Parathyroid adenoma (tissue), 2 donors: ENCODE measurements at regions not wholly inside any gene's neighbourhood (a gene's known extent, or its start where the extent isn't known, plus 50 kb on each side); places are given as distances from the start of the nearest gene placed in this dataset.

Experiments
- H2AFZ ChIP-seq: fragments of 300-600 bp; sonication (generic); one replicate; pipeline ENCODE4 v1.7.0; 2017; ENCODE audit warnings: antibody characterized with exemption, mild to moderate bottlenecking
- H3K27ac ChIP-seq: fragments of 300-600 bp; sonication (generic); one replicate; pipeline ENCODE4 v1.7.0; 2017
- H3K27me3 ChIP-seq: fragments of 300-600 bp; sonication (generic); one replicate; pipeline ENCODE4 v1.7.0; 2017; ENCODE audit warnings: low read length; ENCODE audit not compliant: control insufficient read depth, insufficient read depth
- H3K36me3 ChIP-seq: fragments of 300-600 bp; sonication (generic); one replicate; pipeline ENCODE4 v1.7.0; 2017; ENCODE audit warnings: low read length; ENCODE audit not compliant: control insufficient read depth, insufficient read depth
- H3K4me1 ChIP-seq: fragments of 300-600 bp; sonication (generic); one replicate; pipeline ENCODE4 v1.7.0; 2017; ENCODE audit warnings: control low read depth
- H3K4me2 ChIP-seq: fragments of 300-600 bp; sonication (generic); one replicate; pipeline ENCODE4 v1.7.0; 2017; ENCODE audit warnings: low read length
- H3K4me3 ChIP-seq: fragments of 300-600 bp; sonication (generic); one replicate; pipeline ENCODE4 v1.7.0; 2017; ENCODE audit warnings: low read depth, low read length
- H3K79me2 ChIP-seq: fragments of 300-600 bp; sonication (generic); one replicate; pipeline ENCODE4 v1.7.0; 2017; ENCODE audit warnings: control low read depth
- H3K9ac ChIP-seq: fragments of 300-600 bp; sonication (generic); one replicate; pipeline ENCODE4 v1.7.0; 2017; ENCODE audit warnings: mild to moderate bottlenecking
- H3K9me3 ChIP-seq: fragments of 300-600 bp; sonication (generic); one replicate; pipeline ENCODE4 v1.7.0; 2017; ENCODE audit warnings: low read length; ENCODE audit not compliant: control insufficient read depth
- CTCF ChIP-seq: fragments of 300-600 bp; sonication (generic); IDR thresholded peaks from one replicate; pipeline ENCODE4 v1.7.0; 2017; ENCODE audit warnings: antibody characterized with exemption, mild to moderate bottlenecking
- donor health status: primary hyperparathyroidism.

GRCh38 chr6:23267651-23268050, 698.3 kb downstream of the HDGFL1 start:
- Histone ChIP-seq H3K79me2 (no peaks in the 10 kb centered on the region), H3K9ac (no peak overlapping the region), H3K4me2 (no peak overlapping the region), H3K9me3 (no peaks in the 10 kb centered on the region), H3K27me3 (no peaks in the 10 kb centered on the region), H2AFZ (no peak overlapping the region), H3K27ac (no peak overlapping the region), H3K4me1 (no peaks in the 10 kb centered on the region), H3K36me3 (no peaks in the 10 kb centered on the region), H3K4me3 (no peak overlapping the region)
- no peak for TF ChIP-seq CTCF

DNA sequence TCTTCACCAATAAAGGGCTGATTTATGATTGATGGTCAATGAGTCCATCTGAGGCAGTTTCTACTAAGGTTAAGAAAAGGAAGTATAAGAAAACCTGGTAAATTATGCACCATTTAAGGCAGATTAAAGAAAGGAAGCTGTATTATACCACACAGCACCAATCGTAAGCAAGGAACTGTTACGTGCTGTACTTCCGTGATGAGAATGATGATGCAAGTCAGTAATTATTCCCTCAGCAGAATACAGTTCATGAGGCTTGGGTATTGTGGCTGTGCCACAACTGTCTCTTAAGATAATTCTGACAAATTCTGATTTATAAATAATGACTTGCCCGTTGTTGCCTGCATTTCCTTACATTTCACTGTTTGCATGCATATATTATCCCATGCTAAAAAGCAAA, 699.0 kb downstream of the HDGFL1 start:
- H3K79me2 ChIP-seq, result no peaks in the 10 kb centered on the region
- no peak overlapping the region for H3K4me2 ChIP-seq
- H3K27ac ChIP-seq, result no peak overlapping the region
- TF ChIP-seq CTCF, result no peak
- no peaks in the 10 kb centered on the region for H3K9me3 ChIP-seq
- no peaks in the 10 kb centered on the region for H3K4me1 ChIP-seq
- H3K9ac ChIP-seq, result no peak overlapping the region
- no peaks in the 10 kb centered on the region for H3K36me3 ChIP-seq
- H3K4me3 ChIP-seq, result no peak overlapping the region
- no peaks in the 10 kb centered on the region for H3K27me3 ChIP-seq
- no peak overlapping the region for H2AFZ ChIP-seq

- H3K9me3 ChIP-seq, result no peaks in the 10 kb centered on the region
- H3K36me3 ChIP-seq, result no peaks in the 10 kb centered on the region
- H3K9ac ChIP-seq, result no peak overlapping the region
- H3K27me3 ChIP-seq, result no peaks in the 10 kb centered on the region
- no peak for TF ChIP-seq CTCF
- H2AFZ ChIP-seq, result no peak overlapping the region
- no peak overlapping the region for H3K4me3 ChIP-seq
- H3K27ac ChIP-seq, result no peak overlapping the region
- H3K79me2 ChIP-seq, result no peaks in the 10 kb centered on the region
- H3K4me2 ChIP-seq, result no peak overlapping the region
- no peaks in the 10 kb centered on the region for H3K4me1 ChIP-seq
These were observed 700.1 kb downstream of the HDGFL1 start for GRCh38 chr6:23269436-23269835.

DNA sequence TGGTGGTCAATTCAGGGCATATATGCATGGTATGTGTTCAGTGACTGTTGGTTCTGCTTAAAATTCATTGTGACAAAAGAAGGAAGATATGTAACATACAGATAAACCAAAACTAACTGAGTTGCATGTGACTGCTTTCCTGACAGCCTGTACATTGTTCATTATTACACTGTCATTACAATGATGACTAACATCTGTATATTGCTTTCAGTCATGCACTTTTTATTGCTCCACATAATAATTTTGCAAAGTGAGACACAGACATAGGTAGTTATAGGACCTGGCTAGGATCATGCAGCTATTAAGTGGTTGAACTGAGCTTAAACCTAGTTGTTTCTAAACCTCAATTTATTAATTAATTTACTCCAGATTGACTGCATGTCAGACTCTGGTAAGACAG, 703.2 kb downstream of the HDGFL1 start:
- no peaks in the 10 kb centered on the region for H3K36me3 ChIP-seq
- H3K9ac ChIP-seq, result no peak overlapping the region
- H2AFZ ChIP-seq, result no peak overlapping the region
- no peak for TF ChIP-seq CTCF
- H3K4me2 ChIP-seq, result no peak overlapping the region
- H3K27me3 ChIP-seq, result no peaks in the 10 kb centered on the region
- no peaks in the 10 kb centered on the region for H3K9me3 ChIP-seq
- no peak overlapping the region for H3K4me3 ChIP-seq
- no peak overlapping the region for H3K27ac ChIP-seq
- H3K79me2 ChIP-seq, result no peaks in the 10 kb centered on the region
- no peaks in the 10 kb centered on the region for H3K4me1 ChIP-seq

DNA sequence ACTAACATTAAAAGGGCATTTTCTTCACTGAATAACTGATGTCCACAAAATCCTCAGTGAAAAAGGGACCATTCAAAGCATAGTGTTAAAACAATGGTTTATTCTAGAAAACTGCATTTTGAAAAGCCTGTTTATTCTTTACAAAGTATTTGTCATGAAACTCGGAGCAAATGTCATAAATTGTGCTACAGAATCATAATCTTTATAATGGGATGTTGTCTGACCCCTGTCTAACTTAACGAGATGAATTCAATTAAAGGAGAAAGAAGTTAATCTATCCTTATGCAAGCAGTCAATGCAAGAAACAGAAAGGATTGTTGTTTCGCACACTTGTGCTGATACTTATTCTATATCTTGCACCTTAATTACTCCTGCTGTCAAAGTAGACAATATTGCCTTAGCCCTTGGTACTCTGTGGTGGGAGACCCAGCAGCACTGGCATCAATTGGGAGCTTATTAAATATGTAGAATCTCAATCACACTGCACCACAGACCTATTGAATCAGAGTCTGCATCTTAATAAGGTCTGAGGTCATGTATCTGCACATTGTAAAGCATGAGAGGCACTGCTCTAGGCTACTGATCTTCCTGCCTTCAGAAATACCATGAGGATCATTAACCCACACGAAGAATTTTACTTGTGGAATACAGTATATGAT, 708.3 kb downstream of the HDGFL1 start:
- no peak overlapping the region for H3K9ac ChIP-seq
- no peak overlapping the region for H3K4me3 ChIP-seq
- no peaks in the 10 kb centered on the region for H3K4me1 ChIP-seq
- H3K79me2 ChIP-seq, result no peaks in the 10 kb centered on the region
- no peak overlapping the region for H3K4me2 ChIP-seq
- H2AFZ ChIP-seq, result no peak overlapping the region
- H3K27ac ChIP-seq, result no peak overlapping the region
- no peaks in the 10 kb centered on the region for H3K27me3 ChIP-seq
- H3K9me3 ChIP-seq, result no peaks in the 10 kb centered on the region
- TF ChIP-seq CTCF, result no peak
- H3K36me3 ChIP-seq, result no peaks in the 10 kb centered on the region
